ENCODE measurements at regions not wholly inside any gene's neighbourhood (a gene's known extent, or its start where the extent isn't known, plus 50 kb on each side); places are given as distances from the start of the nearest gene placed in this dataset.

GRCh38 chr1:58993403-58993802, 209.6 kb upstream of the JUN start:
- TF ChIP-seq NFIC (IDR thresholded peaks at IDR 0.05): no peak
- no peak for TF ChIP-seq EP300 (IDR thresholded peaks at IDR 0.05; ENCODE audit: borderline replicate concordance)
- TF ChIP-seq TAF1 (IDR thresholded peaks at IDR 0.05; ENCODE audit: low read depth): no peak
- no peak for TF ChIP-seq CEBPB (IDR thresholded peaks at IDR 0.05)
- no peak for TF ChIP-seq REST (IDR thresholded peaks at IDR 0.05; ENCODE audit: low read depth)
- no peak for TF ChIP-seq TCF12 (IDR thresholded peaks at IDR 0.05; ENCODE audit: low read depth)
- no peak for TF ChIP-seq YY1 (IDR thresholded peaks at IDR 0.05; ENCODE audit: low read depth)
- no peak for TF ChIP-seq RAD21 (IDR thresholded peaks at IDR 0.05; ENCODE audit: low read depth)
- no peak for TF ChIP-seq MAX (IDR thresholded peaks at IDR 0.05)
- TF ChIP-seq CREB1 (IDR thresholded peaks at IDR 0.05; ENCODE audit: low read depth): no peak
- TF ChIP-seq TEAD4 (IDR thresholded peaks at IDR 0.05): no peak
- no peak for TF ChIP-seq USF1 (IDR thresholded peaks at IDR 0.05)

Data from Ishikawa (cell line).